K562 (cell line): ENCODE measurements at regions not wholly inside any gene's neighbourhood (a gene's known extent, or its start where the extent isn't known, plus 50 kb on each side); places are given as distances from the start of the nearest gene placed in this dataset.

ENCODE experiments used
- CEBPB ChIP-seq: fragments of 450-650 bp; IDR thresholded peaks from 2 replicates; pipeline ENCODE4 v1.6.1; 2016; ENCODE audit warnings: missing genetic modification characterization, missing compliant biosample characterization
- EZH2 ChIP-seq: IDR thresholded peaks from 2 replicates; pipeline ENCODE4 v1.6.1; 2012; ENCODE audit warnings: low read depth, mild to moderate bottlenecking, inconsistent platforms, low read length, borderline replicate concordance
- ZNF146 ChIP-seq: IDR thresholded peaks from one replicate; pipeline ENCODE4 v1.6.1; 2018; ENCODE audit warnings: missing compliant biosample characterization; ENCODE audit not compliant: unreplicated experiment

- TF ChIP-seq CEBPB (tag), result no peak
- TF ChIP-seq EZH2, result no peak
- no peak for TF ChIP-seq ZNF146 (CRISPR knock-in tag)
These were observed 490.2 kb upstream of the BOD1L1 start for GRCh38 chr4:14117575-14118238.
